Testis (tissue), 2 donors: ENCODE measurements at regions not wholly inside any gene's neighbourhood (a gene's known extent, or its start where the extent isn't known, plus 50 kb on each side); places are given as distances from the start of the nearest gene placed in this dataset.

Experiments
- POLR2A ChIP-seq: fragments of 450-650 bp; IDR thresholded peaks from one replicate; pipeline ENCODE4 v1.6.1; 2017; ENCODE audit warnings: antibody characterized with exemption, mild to moderate bottlenecking, moderate library complexity
- TF ChIP-seq, protein P1 (sequence below), 3 experiments: fragments of 450-650 bp in 2 of 3; fragments of 200-600 bp in 1 of 3; sonication (generic) in 1 of 3; IDR thresholded peaks; one replicate each; pipeline ENCODE4 v1.5.1; 2016 to 2019; ENCODE audit warnings: antibody characterized with exemption in 3 of 3, mild to moderate bottlenecking in 2 of 3, moderate library complexity in 1 of 3

DNA sequence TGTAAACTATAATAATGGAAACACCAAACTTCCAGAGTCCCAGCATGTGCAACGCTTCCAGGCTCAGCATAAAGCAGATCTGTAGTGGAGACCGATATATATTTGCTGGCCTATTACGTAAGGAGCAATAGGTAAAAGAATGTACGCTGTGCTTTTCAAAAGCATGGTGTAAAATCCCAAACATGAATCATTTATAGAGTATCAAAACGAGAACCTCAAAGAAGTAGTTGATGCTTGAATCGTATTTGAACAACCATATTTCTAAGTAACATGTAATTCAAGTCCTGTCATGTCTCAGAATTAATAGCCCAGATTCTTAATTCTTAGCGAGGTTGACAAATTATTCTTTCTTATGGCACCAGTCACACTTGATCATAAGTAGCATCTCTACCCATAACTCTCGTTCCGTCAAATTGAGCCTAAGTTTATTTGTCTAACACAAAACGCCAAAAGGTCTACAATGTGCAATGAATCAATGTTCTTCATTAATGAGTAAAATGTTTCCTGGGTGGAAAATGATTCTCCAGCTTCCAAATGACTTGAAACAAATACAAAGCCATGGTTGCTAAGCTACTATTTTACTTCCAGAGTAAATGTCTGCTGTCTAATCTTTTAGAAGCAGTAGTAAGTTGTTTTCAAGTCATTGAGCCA is 811.5 kb upstream of the FRG1 start:
- no peak for TF ChIP-seq POLR2A
- TF ChIP-seq, protein P1, sequence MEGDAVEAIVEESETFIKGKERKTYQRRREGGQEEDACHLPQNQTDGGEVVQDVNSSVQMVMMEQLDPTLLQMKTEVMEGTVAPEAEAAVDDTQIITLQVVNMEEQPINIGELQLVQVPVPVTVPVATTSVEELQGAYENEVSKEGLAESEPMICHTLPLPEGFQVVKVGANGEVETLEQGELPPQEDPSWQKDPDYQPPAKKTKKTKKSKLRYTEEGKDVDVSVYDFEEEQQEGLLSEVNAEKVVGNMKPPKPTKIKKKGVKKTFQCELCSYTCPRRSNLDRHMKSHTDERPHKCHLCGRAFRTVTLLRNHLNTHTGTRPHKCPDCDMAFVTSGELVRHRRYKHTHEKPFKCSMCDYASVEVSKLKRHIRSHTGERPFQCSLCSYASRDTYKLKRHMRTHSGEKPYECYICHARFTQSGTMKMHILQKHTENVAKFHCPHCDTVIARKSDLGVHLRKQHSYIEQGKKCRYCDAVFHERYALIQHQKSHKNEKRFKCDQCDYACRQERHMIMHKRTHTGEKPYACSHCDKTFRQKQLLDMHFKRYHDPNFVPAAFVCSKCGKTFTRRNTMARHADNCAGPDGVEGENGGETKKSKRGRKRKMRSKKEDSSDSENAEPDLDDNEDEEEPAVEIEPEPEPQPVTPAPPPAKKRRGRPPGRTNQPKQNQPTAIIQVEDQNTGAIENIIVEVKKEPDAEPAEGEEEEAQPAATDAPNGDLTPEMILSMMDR (IDR thresholded peaks at IDR 0.05) = no peak
